ENCODE measurements at regions not wholly inside any gene's neighbourhood (a gene's known extent, or its start where the extent isn't known, plus 50 kb on each side); places are given as distances from the start of the nearest gene placed in this dataset.
"Not testable (repeated sequence)": the region's sequence is repeated elsewhere in the genome, so short reads cannot be mapped to it uniquely, and the experiment has no call there.

DNA sequence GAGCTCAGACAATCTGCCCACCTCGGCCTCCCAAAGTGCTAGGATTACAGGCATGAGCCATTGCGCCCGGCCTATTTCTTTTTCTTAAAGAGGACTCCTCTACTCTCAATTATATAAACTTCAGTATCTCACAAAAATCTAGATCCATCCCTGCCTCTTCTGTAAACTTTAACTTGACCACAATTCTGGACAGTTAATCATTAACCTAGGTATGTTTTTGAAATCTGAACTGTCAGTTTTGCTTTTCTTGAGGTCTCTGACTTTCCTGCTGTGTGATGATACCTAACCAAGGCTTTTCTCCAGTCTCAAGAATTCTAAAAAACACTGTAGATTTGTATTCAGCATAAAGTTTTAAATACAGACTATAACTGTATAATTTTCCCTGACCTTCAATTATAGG, 388.2 kb upstream of the SYNCRIP start:
- no peak for DNase-seq

- no peak for DNase-seq
Observed at GRCh38 chr6:86028776-86029175, 386.1 kb upstream of the SYNCRIP start.

DNA sequence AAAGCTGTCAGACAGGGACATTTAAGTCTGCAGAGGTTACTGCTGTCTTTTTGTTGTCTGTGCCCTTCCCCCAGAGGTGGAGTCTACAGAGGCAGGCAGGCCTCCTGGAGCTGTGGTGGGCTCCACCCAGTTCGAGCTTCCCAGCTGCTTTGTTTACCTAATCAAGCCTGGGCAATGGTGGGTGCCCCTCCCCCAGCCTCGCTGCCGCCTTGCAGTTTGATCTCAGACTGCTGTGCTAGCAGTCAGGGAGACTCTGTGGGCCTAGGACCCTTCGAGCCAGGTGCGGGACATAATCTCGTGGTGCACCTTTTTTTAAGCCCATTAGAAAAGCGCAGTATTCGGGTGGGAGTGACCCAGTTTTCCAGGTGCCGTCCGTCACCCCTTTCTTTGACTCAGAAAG, 384.2 kb upstream of the SYNCRIP start:
- not testable (repeated sequence) for DNase-seq

DNA sequence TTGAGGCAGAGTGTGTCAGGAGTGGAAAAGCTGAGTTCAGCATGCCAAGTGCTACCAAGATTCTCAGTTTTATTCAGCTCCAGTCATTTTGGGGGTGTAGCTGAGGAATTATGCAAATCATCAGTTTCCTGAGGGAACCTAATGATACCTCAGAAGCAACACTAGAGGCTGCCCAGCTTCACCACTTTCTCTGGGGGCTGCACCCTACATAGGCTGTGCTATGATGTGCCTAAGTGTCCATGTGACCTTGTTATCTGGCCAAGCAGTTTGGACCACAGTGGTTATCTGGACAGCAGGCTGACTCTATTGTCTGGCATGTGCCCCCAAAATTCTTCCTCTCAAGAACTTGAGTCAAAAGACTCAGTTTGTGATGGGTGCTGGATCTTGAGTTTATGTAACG, 374.6 kb upstream of the SYNCRIP start:
- no peak for DNase-seq

GRCh38 chr6:86016567-86016966, 373.9 kb upstream of the SYNCRIP start:
- no peak for DNase-seq

DNA sequence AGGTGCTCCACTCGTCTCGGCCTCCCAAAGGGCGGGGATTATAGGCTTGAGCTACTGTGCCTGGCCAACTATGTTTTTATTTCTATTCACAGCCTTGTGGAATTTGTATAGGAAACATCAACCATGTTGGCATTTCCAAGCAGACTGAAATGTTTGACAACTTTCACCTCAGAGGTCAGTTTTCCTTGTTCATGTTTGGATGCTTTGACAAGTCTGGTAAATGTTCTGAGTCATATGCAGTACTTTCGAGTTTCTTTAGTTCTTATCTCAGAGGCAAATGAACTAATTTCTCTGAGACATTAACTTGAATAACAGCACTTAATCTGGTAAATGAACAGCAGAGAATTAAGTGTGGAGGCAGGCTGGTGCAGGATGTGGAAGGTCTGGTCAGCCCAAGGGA, 373.4 kb upstream of the SYNCRIP start:
- DNase-seq: no peak

GRCh38 chr6:86012991-86013390, 370.3 kb upstream of the SYNCRIP start:
- DNase-seq: not testable (repeated sequence)

DNA sequence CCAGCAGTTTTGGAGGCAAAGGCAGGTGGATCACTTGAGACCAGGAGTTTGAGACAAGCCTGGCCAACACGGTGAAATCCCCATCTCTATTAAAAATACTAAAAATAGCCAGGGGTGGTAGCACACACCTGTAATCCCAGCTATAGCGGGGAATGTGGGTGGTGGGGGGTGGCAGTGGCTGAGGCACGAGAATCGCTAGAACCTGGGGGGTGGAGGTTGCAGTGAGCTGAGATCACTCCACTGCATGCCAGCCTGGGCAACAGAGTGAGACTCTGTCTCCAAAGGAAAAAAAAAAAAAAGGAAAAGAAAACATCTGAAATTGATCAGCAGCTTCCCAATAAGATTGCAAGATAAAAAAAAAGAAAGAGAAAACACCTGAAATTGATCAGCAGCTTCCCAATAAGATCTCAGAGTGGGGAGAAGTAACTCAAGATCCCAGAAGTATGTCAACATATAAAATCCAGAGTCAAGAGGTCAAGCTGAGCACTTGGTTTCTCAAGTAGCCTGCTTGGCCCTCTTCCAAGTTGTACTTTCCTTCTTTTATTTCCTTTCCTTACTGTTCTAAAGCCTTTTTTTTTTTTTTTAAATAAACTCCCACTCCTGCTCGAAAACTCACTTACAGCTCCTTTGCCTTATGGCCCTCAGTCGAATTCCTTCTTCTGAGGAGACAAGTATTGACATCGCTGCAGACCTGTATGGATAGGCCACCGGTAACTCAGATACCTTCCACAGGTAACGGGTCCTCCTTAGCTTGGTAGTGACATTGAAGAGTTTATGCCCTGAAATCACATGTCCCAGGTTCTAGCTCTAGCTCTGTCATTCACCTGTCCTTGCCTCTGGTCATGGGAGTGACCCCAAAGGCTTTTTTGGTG, 368.5 kb upstream of the SYNCRIP start:
- DNase-seq: no peak

DNA sequence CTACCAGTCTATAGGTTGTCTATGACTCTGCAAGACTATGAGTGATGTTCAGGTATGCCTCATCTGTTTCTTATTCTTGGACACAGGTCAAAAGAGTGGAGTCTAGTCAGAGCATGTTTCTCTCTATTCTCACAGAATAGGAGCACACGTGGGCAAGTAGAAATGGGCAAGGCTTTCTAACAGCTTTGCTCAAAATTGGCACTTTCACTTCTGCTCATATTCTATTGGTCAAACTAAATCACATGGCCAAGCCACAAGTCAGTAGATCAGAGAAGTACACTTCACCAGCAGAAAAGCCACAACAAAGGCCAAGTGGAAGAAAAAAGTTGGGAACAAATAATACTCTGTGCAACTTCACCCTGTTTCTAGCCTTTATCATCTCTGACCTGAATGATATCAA, 354.5 kb upstream of the SYNCRIP start:
- DNase-seq: no peak

- no peak for DNase-seq
Observed at GRCh38 chr6:85996034-85996375, 353.3 kb upstream of the SYNCRIP start.

- no peak for DNase-seq
Observed at GRCh38 chr6:85995339-85996033, 352.8 kb upstream of the SYNCRIP start.

DNA sequence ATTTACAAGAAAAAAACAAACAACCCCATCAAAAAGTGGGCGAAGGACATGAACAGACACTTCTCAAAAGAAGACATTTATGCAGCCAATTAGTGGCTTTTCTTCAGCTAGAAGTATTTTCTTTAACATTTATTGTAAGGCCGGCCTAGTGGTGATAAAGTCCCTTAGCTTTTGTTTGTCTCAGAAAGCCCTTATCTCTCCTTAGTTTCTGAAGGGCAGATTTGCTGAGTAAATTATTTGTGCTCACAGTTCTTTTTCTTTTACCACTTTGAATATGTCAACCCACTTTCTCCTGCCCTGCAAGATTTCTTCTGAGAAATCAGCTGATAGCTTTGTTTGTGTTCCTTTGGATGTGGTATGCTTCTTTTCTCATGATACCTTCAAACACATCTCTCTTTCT, 344.0 kb upstream of the SYNCRIP start:
- DNase-seq: no peak

- no peak for DNase-seq
Observed at GRCh38 chr6:85983032-85983659, 340.5 kb upstream of the SYNCRIP start.

GRCh38 chr6:85977661-85978060, 335.0 kb upstream of the SYNCRIP start:
- no peak for DNase-seq

DNA sequence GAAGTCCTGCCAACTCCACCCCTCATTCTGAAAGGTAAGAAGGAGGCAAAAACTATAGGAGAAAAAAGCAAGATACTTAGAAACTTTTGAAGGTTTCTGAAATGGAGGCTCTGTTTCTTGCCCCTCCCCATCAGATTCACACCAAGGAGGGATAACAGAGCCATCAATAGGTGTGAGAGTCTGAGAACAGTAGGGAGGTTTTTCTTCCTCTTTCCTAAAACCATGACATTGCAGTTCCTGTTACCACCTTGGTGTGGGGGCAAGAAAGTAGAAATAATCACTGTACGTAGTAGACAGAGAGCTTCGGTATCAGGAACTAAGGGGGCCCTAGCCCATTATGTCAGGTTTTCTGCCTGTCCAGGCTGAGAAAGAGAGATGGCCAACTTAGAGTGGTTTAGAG, 333.3 kb upstream of the SYNCRIP start:
- no peak for DNase-seq

DNA sequence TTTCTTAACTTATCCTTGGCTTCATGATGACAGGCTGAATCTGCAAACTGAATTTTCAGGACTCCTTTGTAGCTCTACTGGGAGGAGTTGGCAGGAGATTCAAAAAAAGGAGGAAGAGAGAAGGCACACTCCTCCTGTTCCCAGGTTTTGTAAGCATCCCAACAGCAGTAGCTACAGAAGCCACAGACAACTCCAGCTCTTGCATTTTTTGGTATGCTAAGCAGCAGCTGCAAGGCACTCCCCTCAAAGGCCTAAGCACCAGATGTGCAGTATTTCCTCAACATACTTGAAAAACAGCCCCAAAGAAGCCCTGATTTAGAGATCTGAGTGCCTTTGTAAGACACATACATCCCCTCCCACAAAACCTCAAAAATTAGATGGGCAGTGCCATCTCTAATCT, 328.6 kb upstream of the SYNCRIP start:
- DNase-seq: no peak

DNA sequence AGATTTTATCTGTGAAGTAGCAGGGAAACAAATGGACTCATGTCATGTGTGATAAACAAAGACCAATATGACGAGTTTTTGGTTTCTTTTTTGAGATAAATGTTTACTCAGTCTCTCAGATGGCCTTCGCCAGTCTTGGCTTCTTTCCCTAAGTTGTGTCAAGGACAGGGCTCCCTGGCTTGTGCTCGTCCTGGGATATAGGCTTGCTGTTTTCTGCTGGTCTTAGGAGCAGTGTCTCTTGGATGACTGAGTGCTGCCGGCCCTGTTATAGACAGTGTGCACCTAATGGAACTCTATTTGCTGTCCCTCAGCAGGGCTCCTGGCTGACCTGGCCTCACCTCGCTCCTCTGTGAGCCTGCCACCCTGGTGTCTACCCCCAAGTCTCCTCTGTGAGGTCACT, 324.1 kb upstream of the SYNCRIP start:
- no peak for DNase-seq

- no peak for DNase-seq
Observed at GRCh38 chr6:85961746-85962145, 319.1 kb upstream of the SYNCRIP start.

GRCh38 chr6:85961125-85961524, 318.4 kb upstream of the SYNCRIP start:
- no peak for DNase-seq

DNA sequence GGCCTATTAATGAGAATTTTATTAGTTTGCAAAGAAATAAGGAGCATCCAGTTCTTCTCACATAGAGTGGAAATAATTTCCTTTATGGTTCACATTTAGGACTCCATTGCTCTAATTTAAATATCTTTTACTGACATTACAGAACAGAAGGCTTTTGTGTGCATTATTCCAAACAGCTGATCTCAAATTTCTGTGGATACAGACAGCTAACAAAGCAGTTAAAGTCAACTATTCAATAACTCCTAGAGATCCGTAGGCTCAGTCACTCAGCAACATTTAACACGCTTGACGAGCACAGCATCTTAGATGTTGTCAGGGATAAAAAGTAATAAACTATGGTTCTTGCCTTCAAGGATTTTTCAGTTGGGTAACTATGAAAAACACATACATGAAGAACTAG, 305.8 kb upstream of the SYNCRIP start:
- no peak for DNase-seq

DNA sequence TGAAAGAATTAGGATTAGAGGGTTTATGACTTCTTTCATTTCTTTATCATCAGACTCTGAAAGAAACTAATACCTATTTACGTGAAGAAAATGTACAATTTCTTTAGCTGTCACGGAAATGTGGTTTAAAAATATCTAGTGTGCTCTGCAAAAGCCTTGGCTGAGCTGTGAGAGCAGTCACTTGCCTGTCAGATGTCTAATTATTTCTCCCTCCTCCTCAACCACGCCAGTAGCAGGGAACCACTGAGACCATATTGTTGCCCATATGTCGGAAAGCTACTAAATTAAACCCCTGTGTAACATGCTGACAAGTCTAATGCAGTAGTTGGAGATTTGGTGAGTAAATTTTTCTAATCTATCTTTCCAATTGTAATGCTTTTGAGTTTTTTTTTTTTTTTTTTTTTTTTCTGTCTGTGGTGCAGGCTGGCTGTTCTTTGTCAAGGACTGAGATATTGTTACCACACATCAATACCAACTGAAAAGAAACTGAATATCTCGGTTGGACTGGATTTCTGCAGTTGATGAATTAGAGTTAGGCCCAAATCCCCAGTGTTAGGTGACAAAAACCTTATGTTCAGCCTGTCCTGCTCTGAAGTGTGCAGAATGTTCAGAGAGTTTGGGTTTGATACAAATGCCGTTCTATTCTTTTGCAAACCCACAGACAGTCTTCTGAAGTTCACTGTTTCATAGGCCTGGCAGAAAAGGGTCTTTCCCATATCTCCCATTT, 302.9 kb upstream of the SYNCRIP start:
- no peak for DNase-seq

- DNase-seq: no peak
Observed at GRCh38 chr6:85944776-85945175, 302.1 kb upstream of the SYNCRIP start.

- DNase-seq: no peak
Observed at GRCh38 chr6:85942844-85943243, 300.2 kb upstream of the SYNCRIP start.

All from CD4-positive, alpha-beta T cell treated with Interleukin-4 for 1 hour (primary cell).